ENCODE measurements at regions not wholly inside any gene's neighbourhood (a gene's known extent, or its start where the extent isn't known, plus 50 kb on each side); places are given as distances from the start of the nearest gene placed in this dataset.
"Not testable (repeated sequence)": the region's sequence is repeated elsewhere in the genome, so short reads cannot be mapped to it uniquely, and the experiment has no call there.

DNA sequence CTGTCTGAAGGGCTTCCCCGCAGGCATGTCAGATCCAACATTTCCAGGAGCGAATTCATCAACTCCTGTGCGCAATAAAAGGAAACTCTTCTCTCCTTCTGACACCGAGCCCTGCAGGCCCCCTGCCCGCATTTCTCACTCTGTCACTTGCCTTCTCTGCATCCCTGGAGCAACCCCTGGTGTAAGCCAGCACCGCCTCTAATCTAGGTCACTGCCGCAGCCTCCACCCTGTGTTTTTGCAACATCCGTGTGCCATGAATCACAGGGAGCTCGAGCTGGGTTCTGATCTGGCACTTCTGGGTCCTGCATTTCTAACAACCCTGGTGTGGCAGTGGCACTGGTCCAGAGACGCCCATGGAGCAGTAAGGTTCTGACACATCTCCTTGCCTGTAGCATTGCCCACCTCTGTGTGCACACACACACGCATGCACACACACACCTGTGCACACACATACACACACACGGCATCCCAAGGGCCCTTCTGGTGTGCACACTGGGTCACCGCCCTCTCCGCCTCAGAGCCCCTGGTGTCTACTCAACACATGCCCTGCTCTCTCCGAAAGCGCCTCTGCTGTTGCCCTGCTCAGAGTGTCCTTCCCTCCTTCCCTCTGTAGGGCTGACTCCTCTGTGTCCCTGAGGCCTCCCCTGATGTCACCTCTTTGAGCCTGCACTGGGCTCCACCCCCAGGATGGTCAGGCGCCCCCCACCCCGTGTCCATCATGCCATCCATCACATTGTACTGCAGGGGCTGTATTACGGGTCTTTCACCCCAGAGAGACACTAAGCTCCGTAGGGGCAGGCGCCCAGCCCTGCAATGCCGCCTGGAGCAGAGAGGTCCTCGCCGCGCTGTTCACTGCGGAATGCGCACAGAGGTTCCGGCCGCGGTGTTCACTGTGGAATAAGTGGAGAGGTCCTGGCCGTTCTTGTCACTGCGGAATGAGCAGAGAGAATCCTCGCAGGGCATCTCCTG, 111.4 kb upstream of the SFSWAP start:
- CTCF ChIA-PET, result no interaction called here
- TF ChIP-seq CTCF (IDR thresholded peaks at IDR 0.05), result no peak
- no peak overlapping the region for H3K27ac Mint-ChIP-seq

GRCh38 chr12:131600160-131600532, 110.7 kb upstream of the SFSWAP start:
- POLR2A ChIA-PET, result no interaction called here

More for the DNA sequence above, 111.4 kb upstream of the SFSWAP start:
- peaks cover 0 to 12% of the 10 kb centered on the region in 2 experiments for H3K9me3 ChIP-seq (ENCODE audit: control insufficient read depth in 1 of 2, insufficient read depth in 1 of 2, low read length in 2 of 2)
- ATAC-seq (ENCODE audit: poor library complexity) (no peak), DNase-seq (no peak)
- POLR2A ChIA-PET, result no interaction called here
- no peaks in the 10 kb centered on the region for H3K27me3 ChIP-seq (ENCODE audit: control insufficient read depth in 1 of 2, insufficient read depth in 2 of 2, low read length in 2 of 2)
- no peak overlapping the region for H3K4me3 Mint-ChIP-seq
- H3K36me3 ChIP-seq (ENCODE audit: insufficient read depth, low read length), result no peaks in the 10 kb centered on the region
- no peak overlapping the region for H3K27ac ChIP-seq (ENCODE audit: low read depth in 1 of 2, low read length in 2 of 2)
- H3K4me1 ChIP-seq (ENCODE audit: insufficient read depth, low read length), result peaks cover 27% of the 10 kb centered on the region
- no peaks in the 10 kb centered on the region for H3K36me3 Mint-ChIP-seq (ENCODE audit: low read depth)
- no peaks in the 10 kb centered on the region for H3K9me3 Mint-ChIP-seq
- peaks cover 21% of the 10 kb centered on the region for H3K4me1 Mint-ChIP-seq (ENCODE audit: low read depth)
- H3K27me3 Mint-ChIP-seq, result no peaks in the 10 kb centered on the region
- H3K4me3 ChIP-seq (ENCODE audit: low read length), result no peak overlapping the region
- intact Hi-C loops (cut with DNase I, micrococcal nuclease), result loop anchor here in 1 of 2 experiments (10.0 kb wide), 1 partner anchor 105 kb away; no protein-coding TSS in a partner anchor

GRCh38 chr12:131601499-131601898, 109.4 kb upstream of the SFSWAP start:
- H3K9me3 Mint-ChIP-seq; H3K27ac ChIP-seq (ENCODE audit: low read depth in 1 of 2, low read length in 2 of 2); ATAC-seq (ENCODE audit: poor library complexity); H3K27me3 ChIP-seq (ENCODE audit: control insufficient read depth in 1 of 2, insufficient read depth in 2 of 2, low read length in 2 of 2); H3K36me3 Mint-ChIP-seq (ENCODE audit: low read depth); DNase-seq; POLR2A ChIA-PET; H3K27ac Mint-ChIP-seq; H3K4me3 ChIP-seq (ENCODE audit: low read length); H3K36me3 ChIP-seq (ENCODE audit: insufficient read depth, low read length); CTCF ChIA-PET; H3K27me3 Mint-ChIP-seq; H3K4me3 Mint-ChIP-seq: not testable (repeated sequence)
- Histone ChIP-seq H3K9me3 (ENCODE audit: control insufficient read depth in 1 of 2, insufficient read depth in 1 of 2, low read length in 2 of 2) (peaks cover 0 to 12% of the 10 kb centered on the region in 2 experiments), H3K4me1 (ENCODE audit: insufficient read depth, low read length) (peaks cover 48% of the 10 kb centered on the region)
- intact Hi-C loops (cut with DNase I, micrococcal nuclease), result loop anchor here in 1 of 2 experiments (10.0 kb wide), 1 partner anchor 103 kb away; no protein-coding TSS in a partner anchor
- H3K4me1 Mint-ChIP-seq (ENCODE audit: low read depth), result peaks cover 42% of the 10 kb centered on the region

More at GRCh38 chr12:131600160-131600532, 110.7 kb upstream of the SFSWAP start:
- H3K9me3 ChIP-seq (ENCODE audit: control insufficient read depth in 1 of 2, insufficient read depth in 1 of 2, low read length in 2 of 2), result peaks cover 0 to 12% of the 10 kb centered on the region in 2 experiments
- Mint-ChIP-seq H3K27ac (no peak overlapping the region), H3K9me3 (no peaks in the 10 kb centered on the region), H3K36me3 (ENCODE audit: low read depth) (no peaks in the 10 kb centered on the region), H3K27me3 (no peaks in the 10 kb centered on the region), H3K4me1 (ENCODE audit: low read depth) (peaks cover 28% of the 10 kb centered on the region), H3K4me3 (no peak overlapping the region)
- H3K36me3 ChIP-seq (ENCODE audit: insufficient read depth, low read length), result no peaks in the 10 kb centered on the region
- peaks cover 34% of the 10 kb centered on the region for H3K4me1 ChIP-seq (ENCODE audit: insufficient read depth, low read length)
- ATAC-seq (ENCODE audit: poor library complexity), result no peak
- H3K4me3 ChIP-seq (ENCODE audit: low read length), result no peak overlapping the region
- no peak for TF ChIP-seq CTCF (IDR thresholded peaks at IDR 0.05)
- DNase-seq, result no peak
- intact Hi-C loops (cut with DNase I, micrococcal nuclease), result loop anchor here in 1 of 2 experiments (10.0 kb wide), 1 partner anchor 105 kb away; no protein-coding TSS in a partner anchor
- H3K27ac ChIP-seq (ENCODE audit: low read depth in 1 of 2, low read length in 2 of 2), result no peak overlapping the region
- H3K27me3 ChIP-seq (ENCODE audit: control insufficient read depth in 1 of 2, insufficient read depth in 2 of 2, low read length in 2 of 2), result no peaks in the 10 kb centered on the region
- CTCF ChIA-PET, result no interaction called here
